SK-N-SH (cell line): ENCODE measurements at regions not wholly inside any gene's neighbourhood (a gene's known extent, or its start where the extent isn't known, plus 50 kb on each side); places are given as distances from the start of the nearest gene placed in this dataset.

Experiments used
- CTCF ChIP-seq: fragments of 200-600 bp; sonication (generic); IDR thresholded peaks from 2 replicates; pipeline ENCODE4 v1.6.1; 2017; ENCODE audit warnings: antibody characterized with exemption, mild to moderate bottlenecking, moderate library complexity
- EP300 ChIP-seq, 2 experiments: IDR thresholded peaks; 2 replicates each; pipeline versions ENCODE4 v1.4.0 to v1.6.1; 2012; ENCODE audit warnings: borderline replicate concordance in 1 of 2, low read depth in 1 of 2, low read length in 1 of 2
- MAX ChIP-seq: IDR thresholded peaks from 2 replicates; pipeline ENCODE4 v1.4.0; 2012; ENCODE audit warnings: low read depth
- POLR2AphosphoS5 ChIP-seq: IDR thresholded peaks from 2 replicates; pipeline ENCODE4 v1.6.1; 2012; ENCODE audit warnings: low read depth, low read length
- RAD21 ChIP-seq: IDR thresholded peaks from 2 replicates; pipeline ENCODE4 v1.6.1; 2012; ENCODE audit warnings: mild to moderate bottlenecking, low read length
- REST ChIP-seq: IDR thresholded peaks from 2 replicates; pipeline ENCODE4 v1.6.1; 2012; ENCODE audit warnings: mild to moderate bottlenecking, low read depth, low read length, moderate library complexity
- RFX5 ChIP-seq: IDR thresholded peaks from 2 replicates; pipeline ENCODE4 v1.6.1; 2012; ENCODE audit warnings: mild to moderate bottlenecking, improper control_type of control experiment, low read length

GRCh38 chr4:156190615-156191014 lies 236.9 kb upstream of the CTSO start:
- no peak for TF ChIP-seq EP300 (IDR thresholded peaks at IDR 0.05; ENCODE audit: borderline replicate concordance in 1 of 2, low read depth in 1 of 2, low read length in 1 of 2)
- no peak for TF ChIP-seq RAD21
- TF ChIP-seq CTCF: no peak
- no peak for TF ChIP-seq MAX
- TF ChIP-seq RFX5: no peak
- TF ChIP-seq REST: no peak
- TF ChIP-seq POLR2AphosphoS5: no peak
